HG03097 (cell line): ENCODE measurements at regions not wholly inside any gene's neighbourhood (a gene's known extent, or its start where the extent isn't known, plus 50 kb on each side); places are given as distances from the start of the nearest gene placed in this dataset.

Source experiments
- ATAC-seq: cut with Tn5 transposase; IDR thresholded peaks from one replicate; pipeline ENCODE4 v1.9.1; 2021; ENCODE audit not compliant: unreplicated experiment, low FRiP score

GRCh38 chr9:129321286-129322021 is 143.4 kb upstream of the IER5L start:
- no peak for ATAC-seq

GRCh38 chr9:129320575-129321285 is 142.7 kb upstream of the IER5L start:
- no peak for ATAC-seq

- no peak for ATAC-seq
Measured at GRCh38 chr9:129319938-129320481, 141.9 kb upstream of the IER5L start.

GRCh38 chr9:129319076-129319937 is 141.2 kb upstream of the IER5L start:
- ATAC-seq, result no peak

GRCh38 chr9:129318121-129319075 is 140.3 kb upstream of the IER5L start:
- ATAC-seq, result no peak

GRCh38 chr9:129317179-129318011 is 139.3 kb upstream of the IER5L start:
- no peak for ATAC-seq

- no peak for ATAC-seq
Measured at GRCh38 chr9:129316281-129317030, 138.4 kb upstream of the IER5L start.

GRCh38 chr9:129313331-129313955 is 135.4 kb upstream of the IER5L start:
- ATAC-seq, result no peak

GRCh38 chr9:129312251-129313122 is 134.4 kb upstream of the IER5L start:
- ATAC-seq, result no peak

GRCh38 chr9:129311643-129312042 is 133.6 kb upstream of the IER5L start:
- ATAC-seq, result no peak

GRCh38 chr9:129310666-129311350 is 132.7 kb upstream of the IER5L start:
- no peak for ATAC-seq

- no peak for ATAC-seq
Measured at GRCh38 chr9:129309906-129310305, 131.8 kb upstream of the IER5L start.

- ATAC-seq, result no peak
Measured at GRCh38 chr9:129309041-129309430, 131.0 kb upstream of the IER5L start.

- no peak for ATAC-seq
Measured at GRCh38 chr9:129307227-129307970, 129.3 kb upstream of the IER5L start.

- no peak for ATAC-seq
Measured at GRCh38 chr9:129306318-129306973, 128.4 kb upstream of the IER5L start.
